HCT116 (cell line): ENCODE measurements at regions not wholly inside any gene's neighbourhood (a gene's known extent, or its start where the extent isn't known, plus 50 kb on each side); places are given as distances from the start of the nearest gene placed in this dataset.

Experiments
- ATAC-seq: fragments of 200-7000 bp; cut with Tn5 transposase; 2 replicates; pipeline ENCODE4 v1.9.1; 2020; ENCODE audit warnings: mild to moderate bottlenecking, moderate library complexity
- BruUV-seq: library from RNA; stranded (reverse); fragments of 400-500 nt; replicated peaks from 2 replicates; lab custom pipeline; 2021; lab: Mats Ljungman, UMichigan
- CTCF ChIA-PET: fragments of 300-600 bp; sonication (Branson Sonifier 250); formaldehyde crosslinking; loops from one replicate; lab custom pipeline; 2021; ENCODE audit warnings: antibody characterized with exemption; lab: Charles Lee
- POLR2A ChIA-PET: fragments of 300-600, 350-600 bp; sonication (Branson Sonifier 250); formaldehyde crosslinking; loops from one replicate; lab custom pipeline; 2021; ENCODE audit warnings: antibody characterized with exemption; lab: Charles Lee
- RAD21 ChIA-PET, 2 experiments: fragments of 300-600 bp; sonication (Branson Sonifier 250); formaldehyde crosslinking; loops; one replicate each; lab custom pipeline; 2023; ENCODE audit warnings: low total read pairs in 2 of 2; ENCODE audit not compliant: uncharacterized antibody in 2 of 2, unreplicated experiment in 2 of 2, low non-redundant PET in 1 of 2; lab: Charles Lee
- DNase-seq: peaks from one replicate; pipeline ENCODE4 v3.0.0-alpha.2; 2010; ENCODE audit warnings: low read depth, low spot score
- H2AFZ ChIP-seq: fragments of 200-600 bp; shearing (Covaris generic), sonication (generic); 2 replicates; pipeline ENCODE4 v1.6.1; 2017; ENCODE audit warnings: low read depth, mixed run types, mixed read lengths, antibody characterized with exemption, low read length; ENCODE audit not compliant: poor library complexity, severe bottlenecking
- H3K27ac ChIP-seq: 2 replicates; pipeline ENCODE4 v1.5.1; 2012; ENCODE audit warnings: low read depth, low read length
- H3K27me3 ChIP-seq: fragments of 200-600 bp; sonication (generic); 2 replicates; pipeline ENCODE4 v1.6.1; 2016; ENCODE audit warnings: mixed run types, low read length, mixed read lengths; ENCODE audit not compliant: insufficient read depth
- H3K36me3 ChIP-seq, 2 experiments: fragments of 200-500 bp in 1 of 2; fragments of 200-600 bp in 1 of 2; sonication (Bioruptor generic) in 1 of 2; sonication (generic) in 1 of 2; 2 replicates each; pipeline versions ENCODE4 v1.5.1 to v1.6.1; 2014 to 2016; ENCODE audit warnings: low read length in 2 of 2, inconsistent platforms in 1 of 2, mixed read lengths in 1 of 2, mixed run types in 1 of 2; ENCODE audit not compliant: insufficient read depth in 2 of 2, control insufficient read depth in 1 of 2
- H3K4me1 ChIP-seq, 2 experiments: fragments of 200-600 bp in 1 of 2; sonication (generic) in 1 of 2; 2 replicates each; pipeline versions ENCODE4 v1.5.1 to v1.6.1; 2012 to 2017; ENCODE audit warnings: low read length in 2 of 2, inconsistent platforms in 1 of 2, mild to moderate bottlenecking in 1 of 2, mixed read lengths in 1 of 2, mixed run types in 1 of 2, moderate library complexity in 1 of 2; ENCODE audit not compliant: insufficient read depth in 2 of 2, control insufficient read depth in 1 of 2
- H3K4me2 ChIP-seq: fragments of 200-600 bp; sonication (generic); 2 replicates; pipeline ENCODE4 v1.6.1; 2017; ENCODE audit warnings: mixed run types, low read length, mixed read lengths
- H3K4me3 ChIP-seq, 2 experiments: fragments of 200-600 bp in 1 of 2; sonication (generic) in 1 of 2; replicated peaks in 1 of 2; 2 replicates each; pipeline ENCODE4 v1.5.1; 2011 to 2016; ENCODE audit warnings: low read length in 2 of 2, control low read depth in 1 of 2, low read depth in 1 of 2, mild to moderate bottlenecking in 1 of 2, mixed read lengths in 1 of 2, mixed run types in 1 of 2
- H3K79me2 ChIP-seq: fragments of 200-600 bp; sonication (generic); 2 replicates; pipeline ENCODE4 v1.6.1; 2017; ENCODE audit warnings: mild to moderate bottlenecking, mixed run types, low read length, moderate library complexity, mixed read lengths; ENCODE audit not compliant: insufficient read depth
- H3K9ac ChIP-seq: fragments of 200-600 bp; sonication (generic); 2 replicates; pipeline ENCODE4 v1.6.1; 2016; ENCODE audit warnings: low read length, mixed read lengths
- H3K9me2 ChIP-seq: fragments of 200-600 bp; sonication (generic), shearing (Covaris generic); 2 replicates; pipeline ENCODE4 v1.6.1; 2017; ENCODE audit warnings: mixed run types, mild to moderate bottlenecking, moderate library complexity; ENCODE audit not compliant: insufficient read depth
- H3K9me3 ChIP-seq, 2 experiments: fragments of 200-500 bp in 1 of 2; fragments of 200-600 bp in 1 of 2; sonication (Bioruptor generic) in 1 of 2; sonication (generic) in 1 of 2; 2 replicates each; pipeline ENCODE4 v1.6.1; 2014 to 2017; ENCODE audit warnings: low read length in 2 of 2, mixed read lengths in 2 of 2, inconsistent platforms in 1 of 2, low read depth in 1 of 2, mild to moderate bottlenecking in 1 of 2, mixed run types in 1 of 2, moderate library complexity in 1 of 2; ENCODE audit not compliant: control insufficient read depth in 1 of 2, insufficient read depth in 1 of 2
- H4K20me1 ChIP-seq: fragments of 200-600 bp; sonication (generic), shearing (Covaris generic); 2 replicates; pipeline ENCODE4 v1.6.1; 2017; ENCODE audit warnings: mixed run types, mild to moderate bottlenecking, moderate library complexity; ENCODE audit not compliant: insufficient read depth
- CBX3 ChIP-seq: IDR thresholded peaks from 2 replicates; pipeline ENCODE4 v1.6.1; 2012; ENCODE audit warnings: low read depth
- CEBPB ChIP-seq: IDR thresholded peaks from 2 replicates; pipeline ENCODE4 v1.6.1; 2012; ENCODE audit warnings: low read depth
- ELF1 ChIP-seq: IDR thresholded peaks from 2 replicates; pipeline ENCODE4 v1.6.1; 2012; ENCODE audit warnings: low read depth, borderline replicate concordance
- EZH2 ChIP-seq: fragments of 200-600 bp; sonication (generic); IDR thresholded peaks from 2 replicates; pipeline ENCODE4 v1.6.1; 2017; ENCODE audit warnings: antibody characterized with exemption, mixed run types
- EZH2phosphoT487 ChIP-seq: fragments of 200-600 bp; IDR thresholded peaks from 2 replicates; pipeline ENCODE4 v1.6.1; 2018; ENCODE audit warnings: antibody characterized with exemption, borderline replicate concordance
- FOSL1 ChIP-seq: IDR thresholded peaks from 2 replicates; pipeline ENCODE4 v1.6.1; 2012; ENCODE audit warnings: low read depth
- JUND ChIP-seq: IDR thresholded peaks from 2 replicates; pipeline ENCODE4 v1.6.1; 2012
- POLR2A ChIP-seq: IDR thresholded peaks from 2 replicates; pipeline ENCODE4 v1.7.0; 2011; ENCODE audit warnings: borderline replicate concordance; ENCODE audit not compliant: insufficient read depth, insufficient read length; ENCODE audit errors: extremely low read depth
- POLR2AphosphoS5 ChIP-seq: IDR thresholded peaks from 2 replicates; pipeline ENCODE4 v1.6.1; 2011; ENCODE audit warnings: mild to moderate bottlenecking, low read depth, low read length, moderate library complexity
- RAD21 ChIP-seq: IDR thresholded peaks from 2 replicates; pipeline ENCODE4 v1.6.1; 2012; ENCODE audit warnings: low read depth, mild to moderate bottlenecking
- SIN3A ChIP-seq: IDR thresholded peaks from 2 replicates; pipeline ENCODE4 v1.6.1; 2012; ENCODE audit warnings: low read depth
- SRF ChIP-seq: IDR thresholded peaks from 2 replicates; pipeline ENCODE4 v1.6.1; 2012; ENCODE audit warnings: low read depth
- TCF7L2 ChIP-seq: IDR thresholded peaks from 2 replicates; pipeline ENCODE4 v1.7.0; 2011; ENCODE audit warnings: borderline replicate concordance, inconsistent platforms; ENCODE audit not compliant: insufficient read depth, insufficient read length; ENCODE audit errors: extremely low read depth
- ZFX ChIP-seq: fragments of 450-650 bp; IDR thresholded peaks from 2 replicates; pipeline ENCODE4 v1.6.1; 2017
- ZNF274 ChIP-seq: fragments of 200-500 bp; sonication (Bioruptor generic); IDR thresholded peaks from 2 replicates; pipeline ENCODE4 v1.6.1; 2014; ENCODE audit warnings: mild to moderate bottlenecking, low read depth, low read length, inconsistent platforms
- intact Hi-C: fragments of 100-400 bp; cut with micrococcal nuclease; formaldehyde crosslinking; loops from 2 replicates; pipeline ENCODE4 v1.10.0; 2022
- TF ChIP-seq, protein P1 (sequence below): IDR thresholded peaks from 2 replicates; pipeline ENCODE4 v1.6.1; 2011; ENCODE audit warnings: mild to moderate bottlenecking, low read length, moderate library complexity; ENCODE audit not compliant: insufficient replicate concordance; ENCODE audit errors: extremely low read depth
- TF ChIP-seq, protein P2 (sequence below): IDR thresholded peaks from 2 replicates; pipeline ENCODE4 v1.6.1; 2012

DNA sequence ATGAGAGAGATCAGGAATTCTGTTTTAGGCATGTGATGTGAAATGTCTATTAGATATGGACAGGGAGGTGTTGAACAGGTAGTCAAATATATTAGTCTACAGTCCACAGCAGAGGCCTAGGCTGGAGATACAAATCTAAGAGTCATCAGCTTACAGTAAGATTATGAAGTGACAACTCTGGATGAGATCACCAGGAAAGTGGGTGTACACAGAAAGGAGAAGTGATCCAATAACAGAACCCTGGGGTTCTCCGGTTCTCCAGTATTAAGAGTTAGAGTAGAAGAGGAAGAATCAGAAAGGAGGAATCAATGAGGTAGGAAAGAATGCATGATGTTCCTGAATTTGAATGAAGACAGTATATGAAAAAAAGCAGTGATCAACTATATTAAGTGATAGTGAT is 362.3 kb downstream of the FIGN start:
- no peak overlapping the region for H3K9ac ChIP-seq
- H3K9me3 ChIP-seq: no peaks in the 10 kb centered on the region
- ChIA-PET POLR2A (no interaction called here), RAD21 (no interaction called here), CTCF (no interaction called here)
- H3K4me2 ChIP-seq: no peak overlapping the region
- no peak overlapping the region for H2AFZ ChIP-seq
- no peaks in the 10 kb centered on the region for H4K20me1 ChIP-seq
- intact Hi-C loops: no loop called here
- no peak overlapping the region for H3K27ac ChIP-seq
- no peaks in the 10 kb centered on the region for H3K4me1 ChIP-seq
- no peaks in the 10 kb centered on the region for H3K27me3 ChIP-seq
- no peaks in the 10 kb centered on the region for H3K9me2 ChIP-seq
- no TSS peak for BruUV-seq
- TF ChIP-seq TCF7L2 (no peak), ZFX (no peak), RAD21 (no peak), EZH2phosphoT487 (no peak), POLR2AphosphoS5 (no peak), SRF (no peak), FOSL1 (no peak), JUND (no peak)
- no peak overlapping the region for H3K4me3 ChIP-seq
- H3K36me3 ChIP-seq: no peaks in the 10 kb centered on the region
- no peaks in the 10 kb centered on the region for H3K79me2 ChIP-seq
- DNase-seq (no peak), ATAC-seq (no peak)

DNA sequence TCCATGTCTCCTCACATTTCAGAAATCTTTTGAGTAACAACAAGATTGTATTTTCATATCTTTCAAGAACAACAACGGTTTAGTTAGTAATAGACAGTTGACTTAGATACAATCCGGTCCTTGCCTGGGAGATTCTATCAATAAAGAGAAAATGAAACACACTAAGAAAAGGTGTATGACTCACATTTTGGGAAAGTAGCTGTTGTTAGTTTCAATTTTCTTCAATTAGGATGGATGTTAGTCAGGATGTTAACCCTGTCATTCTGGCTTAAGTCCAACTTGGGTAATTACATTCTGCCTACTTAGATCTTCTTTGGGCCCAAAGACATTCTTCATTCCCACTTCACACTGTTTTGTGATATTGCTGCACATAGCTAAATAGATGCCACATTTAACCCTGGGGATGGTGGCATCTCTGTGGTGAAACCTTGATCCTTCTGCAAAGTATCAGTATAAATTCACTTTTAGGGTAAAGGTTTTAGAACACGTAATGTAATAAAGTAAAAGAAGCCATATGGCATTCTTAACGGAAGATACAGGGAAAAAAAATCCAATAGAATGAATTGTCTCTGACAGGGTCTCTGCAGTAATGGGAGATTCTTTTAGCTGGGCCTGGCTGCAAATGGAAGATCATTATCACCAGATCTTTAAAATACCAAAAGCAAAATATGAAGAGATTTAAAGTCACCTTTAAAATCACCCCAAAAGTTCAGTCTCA is 365.5 kb downstream of the FIGN start:
- Histone ChIP-seq H2AFZ (no peak overlapping the region), H3K79me2 (no peaks in the 10 kb centered on the region), H3K27ac (no peak overlapping the region), H3K4me1 (no peaks in the 10 kb centered on the region), H3K27me3 (no peaks in the 10 kb centered on the region), H3K4me3 (no peak overlapping the region), H3K36me3 (no peaks in the 10 kb centered on the region), H3K9ac (no peak overlapping the region), H3K4me2 (no peak overlapping the region), H4K20me1 (no peaks in the 10 kb centered on the region), H3K9me3 (no peaks in the 10 kb centered on the region)
- intact Hi-C loops: no loop called here
- ChIA-PET POLR2A (no interaction called here), RAD21 (no interaction called here)
- ATAC-seq (no peak), DNase-seq (no peak)
- no TSS peak for BruUV-seq
- no peak for TF ChIP-seq ELF1
- TF ChIP-seq, protein P1, sequence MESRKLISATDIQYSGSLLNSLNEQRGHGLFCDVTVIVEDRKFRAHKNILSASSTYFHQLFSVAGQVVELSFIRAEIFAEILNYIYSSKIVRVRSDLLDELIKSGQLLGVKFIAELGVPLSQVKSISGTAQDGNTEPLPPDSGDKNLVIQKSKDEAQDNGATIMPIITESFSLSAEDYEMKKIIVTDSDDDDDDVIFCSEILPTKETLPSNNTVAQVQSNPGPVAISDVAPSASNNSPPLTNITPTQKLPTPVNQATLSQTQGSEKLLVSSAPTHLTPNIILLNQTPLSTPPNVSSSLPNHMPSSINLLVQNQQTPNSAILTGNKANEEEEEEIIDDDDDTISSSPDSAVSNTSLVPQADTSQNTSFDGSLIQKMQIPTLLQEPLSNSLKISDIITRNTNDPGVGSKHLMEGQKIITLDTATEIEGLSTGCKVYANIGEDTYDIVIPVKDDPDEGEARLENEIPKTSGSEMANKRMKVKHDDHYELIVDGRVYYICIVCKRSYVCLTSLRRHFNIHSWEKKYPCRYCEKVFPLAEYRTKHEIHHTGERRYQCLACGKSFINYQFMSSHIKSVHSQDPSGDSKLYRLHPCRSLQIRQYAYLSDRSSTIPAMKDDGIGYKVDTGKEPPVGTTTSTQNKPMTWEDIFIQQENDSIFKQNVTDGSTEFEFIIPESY: no peak
- no peak for TF ChIP-seq CEBPB
- no peak for TF ChIP-seq CBX3
- TF ChIP-seq FOSL1: no peak
- no peak for TF ChIP-seq SIN3A
- no peak for TF ChIP-seq POLR2AphosphoS5
- TF ChIP-seq, protein P2, sequence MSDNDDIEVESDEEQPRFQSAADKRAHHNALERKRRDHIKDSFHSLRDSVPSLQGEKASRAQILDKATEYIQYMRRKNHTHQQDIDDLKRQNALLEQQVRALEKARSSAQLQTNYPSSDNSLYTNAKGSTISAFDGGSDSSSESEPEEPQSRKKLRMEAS: no peak
- no peak for TF ChIP-seq EZH2phosphoT487
- TF ChIP-seq POLR2A: no peak
- TF ChIP-seq RAD21: no peak
- no peak for TF ChIP-seq ZNF274
- no peak for TF ChIP-seq EZH2
- TF ChIP-seq, all 23 proteins: peak for 0
- CTCF ChIA-PET: no interaction called here
- no peaks in the 10 kb centered on the region for H3K9me2 ChIP-seq
